Hippocampal formation (tissue), 2 donors: ENCODE measurements at regions not wholly inside any gene's neighbourhood (a gene's known extent, or its start where the extent isn't known, plus 50 kb on each side); places are given as distances from the start of the nearest gene placed in this dataset.
A peak's percentile ranks its signal among the peaks of the same experiment; 100 is the strongest.

Source experiments
- DNase-seq, 2 donors: peaks; one replicate each; lab custom pipeline; 2025; lab: John Stamatoyannopoulos, UW

GRCh38 chr2:196587056-196587455 lies 52.5 kb upstream of the CCDC150 start:
- DNase-seq: peak in 1 of 2 donors; percentile 80

- no peak for DNase-seq
These were observed 51.8 kb upstream of the CCDC150 start for GRCh38 chr2:196587739-196588138.

GRCh38 chr2:196589419-196589818 lies 50.1 kb upstream of the CCDC150 start:
- no peak for DNase-seq
